ENCODE measurements at regions not wholly inside any gene's neighbourhood (a gene's known extent, or its start where the extent isn't known, plus 50 kb on each side); places are given as distances from the start of the nearest gene placed in this dataset.
"Not testable (repeated sequence)": the region's sequence is repeated elsewhere in the genome, so short reads cannot be mapped to it uniquely, and the experiment has no call there.

DNA sequence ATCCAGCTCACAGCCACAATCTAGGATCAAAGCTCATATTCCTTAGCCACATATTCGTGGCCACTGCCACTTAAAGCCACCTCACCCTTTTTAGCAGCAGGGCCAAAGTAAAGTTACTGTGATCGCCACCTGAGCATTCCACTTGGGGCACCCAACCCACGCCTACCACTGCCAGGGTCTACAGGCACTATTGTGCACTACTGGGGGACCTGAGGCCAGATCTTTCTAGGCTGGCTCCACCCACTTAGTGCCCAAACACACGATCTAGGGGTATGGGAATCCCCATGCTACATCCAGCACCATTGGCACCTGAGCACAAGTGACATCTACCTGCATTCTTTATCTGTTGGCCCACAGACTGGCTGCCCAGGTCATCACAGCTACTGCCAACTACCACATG is 517.9 kb upstream of the PRR20A start:
- no peak for DNase-seq (ENCODE audit: low read depth)
- H3K4me3 ChIP-seq (ENCODE audit: control insufficient read depth, low read depth, low read length), result no peak overlapping the region
- TF ChIP-seq, protein P1, sequence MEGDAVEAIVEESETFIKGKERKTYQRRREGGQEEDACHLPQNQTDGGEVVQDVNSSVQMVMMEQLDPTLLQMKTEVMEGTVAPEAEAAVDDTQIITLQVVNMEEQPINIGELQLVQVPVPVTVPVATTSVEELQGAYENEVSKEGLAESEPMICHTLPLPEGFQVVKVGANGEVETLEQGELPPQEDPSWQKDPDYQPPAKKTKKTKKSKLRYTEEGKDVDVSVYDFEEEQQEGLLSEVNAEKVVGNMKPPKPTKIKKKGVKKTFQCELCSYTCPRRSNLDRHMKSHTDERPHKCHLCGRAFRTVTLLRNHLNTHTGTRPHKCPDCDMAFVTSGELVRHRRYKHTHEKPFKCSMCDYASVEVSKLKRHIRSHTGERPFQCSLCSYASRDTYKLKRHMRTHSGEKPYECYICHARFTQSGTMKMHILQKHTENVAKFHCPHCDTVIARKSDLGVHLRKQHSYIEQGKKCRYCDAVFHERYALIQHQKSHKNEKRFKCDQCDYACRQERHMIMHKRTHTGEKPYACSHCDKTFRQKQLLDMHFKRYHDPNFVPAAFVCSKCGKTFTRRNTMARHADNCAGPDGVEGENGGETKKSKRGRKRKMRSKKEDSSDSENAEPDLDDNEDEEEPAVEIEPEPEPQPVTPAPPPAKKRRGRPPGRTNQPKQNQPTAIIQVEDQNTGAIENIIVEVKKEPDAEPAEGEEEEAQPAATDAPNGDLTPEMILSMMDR (conservative IDR thresholded peaks at IDR 0.05; ENCODE audit: control insufficient read depth, insufficient read depth, low read depth, low read length), result no peak

DNA sequence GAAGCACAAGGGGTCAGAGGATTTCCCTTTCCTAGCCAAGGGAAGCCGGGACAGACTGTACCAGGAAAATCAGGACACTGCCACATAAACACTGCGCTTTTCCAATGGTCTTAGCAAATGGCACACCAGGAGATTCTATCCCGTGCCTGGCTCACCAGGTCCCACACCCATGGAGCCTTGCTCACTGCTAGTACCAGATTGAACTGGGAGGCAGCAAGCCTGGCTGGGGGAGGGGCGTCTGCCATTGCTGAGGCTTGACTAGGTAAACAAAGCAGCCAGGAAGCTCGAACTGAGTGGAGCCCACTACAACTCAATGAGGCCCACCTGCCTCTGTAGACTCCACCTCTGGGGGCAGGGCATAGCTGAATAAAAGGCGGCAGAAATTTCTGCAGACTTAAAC is 511.8 kb upstream of the PRR20A start:
- not testable (repeated sequence) for H3K4me3 ChIP-seq (ENCODE audit: control insufficient read depth, low read depth, low read length); DNase-seq (ENCODE audit: low read depth)

DNA sequence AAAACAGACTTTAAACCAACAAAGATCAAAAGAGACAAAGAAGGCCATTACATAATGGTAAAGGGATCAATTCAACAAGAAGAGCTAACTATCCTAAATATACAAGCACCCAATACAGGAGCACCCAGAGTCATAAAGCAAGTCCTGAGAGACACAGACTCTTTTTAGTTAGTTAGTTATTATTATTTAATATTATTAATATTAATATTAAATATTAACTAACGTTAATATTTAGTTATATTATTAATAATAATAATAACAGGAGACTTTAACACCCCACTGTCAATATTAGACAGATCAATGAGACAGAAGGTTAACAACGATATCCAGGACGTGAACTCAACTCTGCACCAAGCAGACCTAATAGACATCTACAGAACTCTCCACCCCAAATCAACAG is 509.7 kb upstream of the PRR20A start:
- DNase-seq (ENCODE audit: low read depth); H3K4me3 ChIP-seq (ENCODE audit: control insufficient read depth, low read depth, low read length): not testable (repeated sequence)

DNA sequence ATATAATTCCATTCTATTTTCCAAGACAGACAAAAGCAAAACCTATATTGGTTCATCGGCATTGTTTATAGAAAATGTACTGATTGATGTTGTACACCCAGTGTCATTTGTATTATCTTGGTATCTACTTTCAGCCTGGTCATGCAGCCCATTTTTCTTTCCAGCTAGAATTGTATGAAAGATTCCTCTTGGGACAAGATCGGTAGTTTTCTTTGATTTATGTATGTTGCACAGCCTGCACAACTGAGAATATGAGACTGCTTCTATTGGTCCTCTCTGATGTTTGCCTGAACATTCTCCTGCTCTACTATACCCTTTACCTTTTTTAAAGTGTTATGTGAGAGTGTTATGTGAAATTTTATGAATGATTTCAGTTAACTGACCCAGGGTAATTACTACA is 487.7 kb upstream of the PRR20A start:
- TF ChIP-seq, protein P1 (conservative IDR thresholded peaks at IDR 0.05; ENCODE audit: control insufficient read depth, insufficient read depth, low read depth, low read length), result no peak
- H3K4me3 ChIP-seq (ENCODE audit: control insufficient read depth, low read depth, low read length), result no peak overlapping the region
- DNase-seq (ENCODE audit: low read depth), result no peak

- DNase-seq (ENCODE audit: low read depth), result no peak
- H3K4me3 ChIP-seq (ENCODE audit: control insufficient read depth, low read depth, low read length), result no peak overlapping the region
- TF ChIP-seq, protein P1 (conservative IDR thresholded peaks at IDR 0.05; ENCODE audit: control insufficient read depth, insufficient read depth, low read depth, low read length), result no peak
These were observed 481.7 kb upstream of the PRR20A start for GRCh38 chr13:56659041-56659471.

DNA sequence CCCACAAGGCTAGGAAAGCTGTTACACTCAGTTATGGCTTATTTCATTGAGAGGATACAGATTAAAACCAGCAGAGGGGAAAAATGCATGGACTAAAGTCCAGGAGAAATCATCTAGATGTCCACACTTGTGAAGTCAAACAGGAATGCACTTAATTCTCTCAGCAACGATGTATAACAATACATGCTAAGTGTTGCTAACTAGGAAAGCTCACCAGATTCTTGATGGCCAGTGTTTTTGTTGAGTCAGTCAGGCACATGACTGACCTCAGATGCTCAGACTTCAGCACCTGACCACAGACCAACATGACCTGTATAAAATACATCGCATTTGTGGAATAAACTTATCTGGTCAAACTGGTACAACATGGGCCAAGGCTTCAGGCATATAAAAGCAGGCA is 470.2 kb upstream of the PRR20A start:
- TF ChIP-seq, protein P1 (conservative IDR thresholded peaks at IDR 0.05; ENCODE audit: control insufficient read depth, insufficient read depth, low read depth, low read length), result no peak
- no peak for DNase-seq (ENCODE audit: low read depth)
- no peak overlapping the region for H3K4me3 ChIP-seq (ENCODE audit: control insufficient read depth, low read depth, low read length)

GRCh38 chr13:56681404-56681803 is 459.3 kb upstream of the PRR20A start:
- H3K4me3 ChIP-seq (ENCODE audit: control insufficient read depth, low read depth, low read length), result no peak overlapping the region
- no peak for DNase-seq (ENCODE audit: low read depth)
- TF ChIP-seq, protein P1 (conservative IDR thresholded peaks at IDR 0.05; ENCODE audit: control insufficient read depth, insufficient read depth, low read depth, low read length), result no peak

GRCh38 chr13:56687131-56687530 is 453.6 kb upstream of the PRR20A start:
- DNase-seq (ENCODE audit: low read depth), result no peak
- no peak overlapping the region for H3K4me3 ChIP-seq (ENCODE audit: control insufficient read depth, low read depth, low read length)
- TF ChIP-seq, protein P1 (conservative IDR thresholded peaks at IDR 0.05; ENCODE audit: control insufficient read depth, insufficient read depth, low read depth, low read length), result no peak

All from fibroblast of mammary gland (primary cell).